ENCODE measurements at regions not wholly inside any gene's neighbourhood (a gene's known extent, or its start where the extent isn't known, plus 50 kb on each side); places are given as distances from the start of the nearest gene placed in this dataset.

GRCh38 chr4:124199755-124200154 lies 512.8 kb downstream of the ANKRD50 start:
- no peak for DNase-seq

- DNase-seq: no peak
These were observed 510.9 kb downstream of the ANKRD50 start for GRCh38 chr4:124201636-124202035.

DNA sequence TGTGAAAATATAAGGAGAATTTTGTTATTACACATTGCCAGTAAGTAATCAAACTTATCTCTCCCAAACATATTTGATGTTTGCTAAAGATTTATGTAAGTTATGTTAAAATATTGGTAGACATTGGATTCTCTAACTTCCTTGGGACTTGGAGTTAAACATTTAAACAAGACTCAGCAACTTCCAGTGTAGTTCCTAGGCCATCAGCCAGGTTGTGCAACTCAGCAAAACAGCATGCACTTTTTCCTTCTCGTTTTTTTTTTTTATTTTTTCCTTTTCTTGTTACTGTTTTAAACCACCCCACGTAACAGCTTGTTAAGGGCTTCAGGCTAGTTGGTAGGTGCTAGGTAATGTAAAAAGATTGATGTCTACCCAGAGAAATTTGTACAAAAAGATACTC lies 510.4 kb downstream of the ANKRD50 start:
- DNase-seq: no peak

DNA sequence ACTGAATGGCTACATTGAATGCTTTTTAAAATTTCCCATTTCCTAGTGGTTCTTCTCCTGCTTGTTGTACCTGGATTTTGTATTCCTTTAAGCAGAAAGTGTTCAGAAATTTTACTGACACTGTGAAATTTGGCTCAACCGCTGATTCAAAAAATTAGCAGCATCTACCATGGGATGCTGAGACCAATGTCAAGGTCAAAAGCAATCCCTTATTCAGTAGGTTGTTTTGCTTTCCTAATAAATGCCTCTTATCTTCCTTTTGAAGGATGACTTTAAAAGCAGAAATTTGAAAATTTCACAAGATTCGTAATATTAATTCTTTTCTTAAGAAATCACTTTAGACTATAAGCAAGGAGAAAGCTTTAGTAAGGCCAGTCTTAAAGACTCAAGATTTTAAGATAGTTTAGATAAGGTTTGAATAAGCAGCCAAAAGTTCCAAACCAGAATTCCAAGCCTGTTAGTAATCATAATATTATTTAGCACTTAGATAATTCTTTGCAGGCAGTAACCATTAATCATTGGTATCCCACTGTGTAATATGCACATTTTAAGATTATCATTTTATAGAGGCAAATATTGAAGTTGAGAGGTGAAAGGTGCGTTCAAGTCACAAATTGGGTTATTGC lies 508.8 kb downstream of the ANKRD50 start:
- no peak for DNase-seq

DNA sequence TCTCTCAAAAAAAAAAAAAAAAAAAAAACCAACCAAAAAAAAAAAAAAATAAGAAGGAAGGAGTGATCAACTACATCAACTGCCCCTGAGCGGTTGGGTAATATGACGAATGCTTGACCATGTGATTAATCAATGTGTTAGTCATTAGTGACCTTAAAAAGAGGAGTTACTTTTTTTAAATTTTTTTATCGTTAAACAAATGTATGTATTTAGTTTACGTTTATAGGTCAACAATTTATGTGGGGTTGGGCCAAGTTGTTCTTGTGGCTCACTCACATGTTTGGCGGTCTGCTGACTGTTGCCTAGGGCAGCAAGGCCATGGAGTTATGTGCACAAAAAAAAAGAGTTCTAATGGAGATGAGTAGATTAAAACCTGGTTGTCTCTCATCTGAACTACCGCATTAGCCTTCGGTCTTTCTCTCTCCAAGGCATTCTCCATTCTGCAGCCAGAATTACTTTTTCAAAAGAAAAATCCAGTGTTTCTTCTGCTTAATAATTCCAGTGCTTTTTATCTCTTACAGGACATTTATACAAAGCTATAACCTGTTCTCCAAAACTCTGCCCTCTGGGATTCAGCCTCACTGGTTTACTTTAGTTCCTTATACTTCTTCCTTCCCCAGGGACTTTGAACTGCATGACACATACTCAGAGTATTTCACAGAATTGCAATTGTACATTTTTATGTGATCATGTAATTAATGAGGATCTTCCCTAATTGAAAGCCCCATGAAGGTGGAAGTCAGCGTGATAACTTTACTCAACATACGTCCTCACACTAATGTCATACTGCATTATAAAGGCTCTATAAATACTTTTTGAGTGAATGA lies 505.5 kb downstream of the ANKRD50 start:
- DNase-seq: no peak

GRCh38 chr4:124209211-124209610 lies 503.3 kb downstream of the ANKRD50 start:
- no peak for DNase-seq

- DNase-seq: no peak
These were observed 502.9 kb downstream of the ANKRD50 start for GRCh38 chr4:124209626-124210025.

DNA sequence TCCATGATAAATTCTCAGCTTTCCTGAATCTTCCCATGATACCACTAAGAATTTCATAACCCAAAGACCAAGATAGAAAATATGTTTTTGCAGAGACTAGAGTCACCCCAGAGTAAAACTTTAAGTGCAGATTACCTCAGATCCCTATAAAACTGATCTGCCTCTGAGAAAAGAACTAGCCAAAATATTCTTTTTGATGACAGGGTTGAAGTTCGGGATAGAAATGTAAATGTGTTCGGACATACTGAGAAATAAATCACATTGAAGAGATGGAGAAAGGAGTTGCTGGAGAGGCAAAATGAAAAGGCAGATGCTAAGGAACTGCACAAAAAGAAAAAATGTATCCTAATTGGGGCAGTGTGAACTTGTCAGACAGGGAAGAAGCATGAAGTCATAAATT lies 501.8 kb downstream of the ANKRD50 start:
- DNase-seq: no peak

DNA sequence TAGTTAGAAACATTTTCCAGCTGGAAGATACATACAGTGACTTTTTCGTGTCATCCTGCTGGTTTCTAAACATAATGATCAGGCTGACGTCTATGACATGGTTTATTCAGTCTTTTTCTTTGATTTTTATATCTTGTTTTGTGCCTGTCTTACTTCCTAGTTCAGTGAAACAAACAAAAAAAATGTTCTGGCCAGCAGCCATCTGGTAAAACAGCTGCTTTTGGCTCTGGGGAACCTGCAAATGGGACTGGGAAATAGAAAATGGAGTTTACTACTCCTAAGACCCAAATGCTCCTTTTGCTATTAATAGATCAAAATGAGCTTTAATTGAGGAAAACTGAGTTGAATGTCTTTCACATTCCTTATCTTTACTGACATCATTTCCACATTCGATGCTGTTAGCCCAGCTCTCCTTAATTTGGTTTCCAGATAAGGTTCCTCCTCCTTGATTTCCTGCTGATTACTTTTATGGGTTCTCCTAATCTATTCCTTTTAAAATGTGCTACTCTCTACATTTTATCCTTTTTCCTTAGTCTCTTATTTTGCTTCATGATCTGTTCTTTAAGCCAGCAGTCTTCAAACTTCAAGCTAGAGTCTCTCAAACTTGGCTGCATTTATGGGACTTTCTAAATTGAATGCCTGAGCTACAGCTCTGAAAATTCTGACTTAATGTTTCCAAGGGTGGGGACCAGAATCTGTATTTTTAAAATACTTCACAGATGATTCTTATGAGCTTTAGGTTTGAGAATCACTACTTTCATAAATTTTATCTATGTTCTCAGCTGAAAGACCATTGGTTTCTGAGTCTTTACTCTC lies 499.5 kb downstream of the ANKRD50 start:
- DNase-seq: peak; percentile 67

DNA sequence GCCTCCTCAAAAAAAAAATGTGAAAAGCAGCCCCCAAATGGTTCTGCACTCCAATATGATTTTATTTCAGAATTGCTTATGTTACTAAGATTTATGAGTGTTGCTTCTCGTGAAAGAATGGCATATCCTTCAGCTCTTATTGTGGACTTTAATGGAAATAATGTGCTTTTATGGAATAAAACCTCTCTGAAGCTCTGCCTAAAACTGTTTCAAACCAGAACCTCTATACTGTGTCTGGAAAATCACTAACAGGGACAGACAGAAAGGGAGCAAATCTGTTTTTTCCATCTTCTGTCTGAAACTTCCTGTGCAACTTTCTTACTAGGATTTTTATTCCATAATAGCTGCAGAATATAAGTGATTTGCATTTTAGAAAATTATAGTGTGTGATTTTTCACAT lies 493.1 kb downstream of the ANKRD50 start:
- no peak for DNase-seq

- no peak for DNase-seq
These were observed 488.3 kb downstream of the ANKRD50 start for GRCh38 chr4:124224256-124224655.

- DNase-seq: no peak
These were observed 484.6 kb downstream of the ANKRD50 start for GRCh38 chr4:124227981-124228380.

DNA sequence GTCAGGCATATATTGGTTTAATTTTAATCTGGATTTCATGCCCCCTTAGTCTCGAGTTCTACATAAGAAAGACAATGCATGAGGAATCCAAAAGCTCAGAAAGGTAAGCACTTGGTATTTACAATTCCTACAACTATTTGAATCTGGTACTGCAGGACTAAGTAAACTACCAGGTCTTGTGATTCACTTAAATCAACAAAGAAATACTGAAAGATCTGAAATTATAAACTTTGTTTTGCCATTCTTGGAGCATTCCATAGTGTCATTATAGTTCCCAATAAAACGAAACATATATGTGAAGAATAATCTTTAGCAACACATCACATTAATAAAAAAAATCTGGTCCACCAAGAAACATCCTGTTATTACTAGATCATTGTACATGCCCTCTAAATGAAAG lies 482.3 kb downstream of the ANKRD50 start:
- DNase-seq: no peak

DNA sequence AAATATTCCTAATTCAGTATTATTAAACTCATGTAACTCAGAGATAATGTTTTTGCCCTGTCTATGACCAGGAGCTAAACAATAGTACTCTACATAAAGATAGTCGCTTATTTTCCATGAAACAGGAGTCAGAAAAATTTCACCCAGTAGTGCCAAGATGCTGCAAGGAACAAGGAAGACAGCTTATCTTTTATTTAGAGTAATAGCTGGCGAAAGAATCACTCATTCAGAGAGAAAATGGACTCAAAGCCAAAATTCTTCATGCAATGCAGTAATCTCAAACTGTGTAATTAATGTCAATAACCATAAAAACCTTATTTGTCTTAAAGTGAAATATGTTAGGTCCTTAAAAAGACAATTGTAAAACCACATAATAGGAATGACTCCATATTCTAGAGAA lies 477.8 kb downstream of the ANKRD50 start:
- no peak for DNase-seq

GRCh38 chr4:124243671-124244366 lies 468.7 kb downstream of the ANKRD50 start:
- no peak for DNase-seq

DNA sequence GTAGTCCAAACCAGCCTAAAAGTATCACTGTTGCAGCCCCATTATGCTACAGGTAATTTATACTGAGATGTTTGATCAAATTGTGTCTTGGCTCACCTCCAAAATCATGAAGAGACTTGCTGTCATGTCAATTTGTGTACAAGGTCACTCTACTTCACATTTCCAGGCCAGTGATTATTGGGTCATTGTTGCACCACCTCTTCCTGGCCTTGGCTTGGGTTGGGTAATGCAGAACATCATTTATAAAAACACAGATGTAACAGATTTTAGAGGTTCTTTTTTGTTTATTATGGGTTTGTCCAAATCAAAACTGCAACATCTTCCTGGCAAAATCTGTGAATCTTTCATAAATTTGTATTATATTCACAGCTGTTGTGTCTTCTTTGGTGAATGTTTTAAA lies 459.5 kb downstream of the ANKRD50 start:
- DNase-seq: no peak

- peak; percentile 81 for DNase-seq
These were observed 450.0 kb downstream of the ANKRD50 start for GRCh38 chr4:124262211-124263179.

- DNase-seq: no peak
These were observed 446.8 kb downstream of the ANKRD50 start for GRCh38 chr4:124265701-124266100.

- DNase-seq: no peak
These were observed 445.8 kb downstream of the ANKRD50 start for GRCh38 chr4:124266721-124267120.

DNA sequence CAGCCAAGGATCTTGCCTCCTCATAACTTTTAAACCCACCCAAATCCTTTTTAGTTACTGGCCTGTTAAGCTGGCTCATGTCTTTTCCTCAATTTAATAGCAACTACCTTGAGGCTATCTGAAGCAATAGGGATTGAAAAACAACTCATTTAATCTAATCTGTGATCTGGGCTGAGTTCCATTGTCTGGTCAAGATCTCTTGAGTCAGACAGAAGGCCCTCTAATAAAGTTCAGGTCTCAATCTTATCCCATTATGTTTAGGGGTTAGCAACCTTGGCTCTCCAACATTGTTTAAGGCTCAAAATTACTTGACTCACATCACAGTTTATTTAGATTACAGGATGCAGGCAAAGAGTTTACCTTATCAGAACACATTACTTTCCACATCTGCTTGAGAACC lies 436.1 kb downstream of the ANKRD50 start:
- no peak for DNase-seq

- DNase-seq: no peak
These were observed 434.8 kb downstream of the ANKRD50 start for GRCh38 chr4:124277691-124278090.

DNA sequence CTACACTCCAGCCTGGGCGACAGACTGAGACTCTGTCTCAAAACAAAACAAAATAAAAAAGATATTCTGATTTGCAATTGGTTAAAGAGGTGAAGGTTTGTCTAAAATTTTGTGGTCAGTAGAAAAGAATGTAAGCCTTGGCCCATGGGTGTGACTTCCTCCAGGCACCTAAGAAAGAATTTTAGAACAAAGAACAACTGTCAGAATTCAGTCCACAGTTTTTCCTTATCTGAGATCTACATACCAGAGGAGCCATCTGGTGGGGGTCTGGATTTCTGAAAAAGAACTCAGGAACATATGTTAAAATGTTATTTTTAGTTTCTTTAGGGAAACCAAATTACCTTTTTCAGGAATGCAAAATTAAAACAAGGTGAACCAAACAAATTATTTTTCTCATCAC lies 434.1 kb downstream of the ANKRD50 start:
- no peak for DNase-seq

Measured in right forelimb (tissue), 1 donor.